Sigmoid colon (tissue), 3 donors: ENCODE measurements at regions not wholly inside any gene's neighbourhood (a gene's known extent, or its start where the extent isn't known, plus 50 kb on each side); places are given as distances from the start of the nearest gene placed in this dataset.

Source experiments
- POLR2A ChIP-seq, 2 donors: fragments of 450-650 bp; IDR thresholded peaks; one replicate each; pipeline ENCODE4 v1.6.1; 2016; ENCODE audit warnings: antibody characterized with exemption in 2 of 2, mild to moderate bottlenecking in 2 of 2, moderate library complexity in 2 of 2
- TF ChIP-seq, protein P1 (sequence below), 4 experiments: fragments of 450-650 bp in 3 of 4; fragments of 200-600 bp in 1 of 4; IDR thresholded peaks; one replicate each; pipeline ENCODE4 v1.5.1; 2016 to 2019; ENCODE audit warnings: antibody characterized with exemption in 4 of 4, mild to moderate bottlenecking in 3 of 4, moderate library complexity in 2 of 4

DNA sequence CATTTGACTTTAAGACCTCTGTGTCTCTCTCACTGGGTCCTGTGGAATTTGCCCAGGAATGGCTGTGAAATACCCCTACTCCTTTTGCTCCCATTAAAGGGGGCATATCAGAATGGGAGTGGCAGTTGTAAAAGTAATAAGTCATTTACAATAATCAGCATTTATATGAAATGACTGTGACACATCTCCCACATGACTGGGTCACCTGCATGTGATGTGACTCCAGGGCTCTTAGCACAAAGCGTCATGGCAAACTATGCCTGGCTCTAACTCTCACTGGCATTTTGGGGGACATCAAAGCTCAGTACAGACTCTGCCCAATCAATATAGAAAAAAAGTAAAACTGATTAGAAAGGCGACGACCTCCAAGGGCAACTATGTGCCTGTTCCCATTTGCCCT, 157.6 kb downstream of the RPS24 start:
- TF ChIP-seq, protein P1, sequence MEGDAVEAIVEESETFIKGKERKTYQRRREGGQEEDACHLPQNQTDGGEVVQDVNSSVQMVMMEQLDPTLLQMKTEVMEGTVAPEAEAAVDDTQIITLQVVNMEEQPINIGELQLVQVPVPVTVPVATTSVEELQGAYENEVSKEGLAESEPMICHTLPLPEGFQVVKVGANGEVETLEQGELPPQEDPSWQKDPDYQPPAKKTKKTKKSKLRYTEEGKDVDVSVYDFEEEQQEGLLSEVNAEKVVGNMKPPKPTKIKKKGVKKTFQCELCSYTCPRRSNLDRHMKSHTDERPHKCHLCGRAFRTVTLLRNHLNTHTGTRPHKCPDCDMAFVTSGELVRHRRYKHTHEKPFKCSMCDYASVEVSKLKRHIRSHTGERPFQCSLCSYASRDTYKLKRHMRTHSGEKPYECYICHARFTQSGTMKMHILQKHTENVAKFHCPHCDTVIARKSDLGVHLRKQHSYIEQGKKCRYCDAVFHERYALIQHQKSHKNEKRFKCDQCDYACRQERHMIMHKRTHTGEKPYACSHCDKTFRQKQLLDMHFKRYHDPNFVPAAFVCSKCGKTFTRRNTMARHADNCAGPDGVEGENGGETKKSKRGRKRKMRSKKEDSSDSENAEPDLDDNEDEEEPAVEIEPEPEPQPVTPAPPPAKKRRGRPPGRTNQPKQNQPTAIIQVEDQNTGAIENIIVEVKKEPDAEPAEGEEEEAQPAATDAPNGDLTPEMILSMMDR (IDR thresholded peaks at IDR 0.05), result no peak
- TF ChIP-seq POLR2A (IDR thresholded peaks at IDR 0.05), result no peak
